ENCODE measurements at regions not wholly inside any gene's neighbourhood (a gene's known extent, or its start where the extent isn't known, plus 50 kb on each side); places are given as distances from the start of the nearest gene placed in this dataset.

DNA sequence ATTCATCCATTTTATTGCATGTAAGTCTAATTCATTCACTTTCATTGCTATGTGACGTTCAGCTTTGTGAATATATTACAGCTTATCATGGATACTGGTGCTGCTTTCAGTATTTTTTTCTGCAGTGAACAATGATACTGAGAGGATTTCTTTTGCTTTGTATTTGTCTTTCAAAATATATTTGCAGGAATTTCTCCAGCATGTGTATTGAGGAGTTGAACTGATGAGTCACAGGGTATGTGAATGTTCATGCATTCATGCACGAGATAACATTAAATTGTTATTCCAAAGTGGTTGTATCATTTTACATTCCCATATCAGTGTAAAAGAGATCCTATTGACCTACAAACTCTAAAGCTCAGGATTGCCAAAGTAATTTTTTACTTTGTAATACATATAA is 283.8 kb upstream of the ARSJ start:
- Histone ChIP-seq H3K36me3 (no peaks in the 10 kb centered on the region), H3K27me3 (no peaks in the 10 kb centered on the region), H3K4me1 (no peaks in the 10 kb centered on the region), H3K27ac (no peak overlapping the region), H3K9me3 (no peaks in the 10 kb centered on the region), H3K4me3 (no peak overlapping the region)
- intact Hi-C loops (cut with DNase I; ENCODE audit: low total_unique reads), result no loop called here
- DNase-seq, result no peak
- in situ Hi-C loops (cut with MboI; ENCODE audit: low pct_ligation_motif_present in 1 of 4, low pct_unique_long_range_greater_than_20kb in 1 of 4, low sequenced_read_pairs in 3 of 4), result no loop called here
- TF ChIP-seq EP300 (IDR thresholded peaks at IDR 0.05; ENCODE audit: low read depth) (no peak), POLR2A (IDR thresholded peaks at IDR 0.05) (no peak), CTCF (IDR thresholded peaks at IDR 0.05) (no peak), POLR2AphosphoS5 (IDR thresholded peaks at IDR 0.05) (no peak)
- WGBS, 2 donors (ENCODE audit: low coverage in 1 of 2), result 48 to 63% methylated on average over 2 of the region's 2 CpGs

- no peak for TF ChIP-seq POLR2AphosphoS5 (IDR thresholded peaks at IDR 0.05)
- TF ChIP-seq POLR2A (IDR thresholded peaks at IDR 0.05), result no peak
- TF ChIP-seq EP300 (IDR thresholded peaks at IDR 0.05; ENCODE audit: low read depth), result no peak
- no peak for TF ChIP-seq CTCF (IDR thresholded peaks at IDR 0.05)
- no peaks in the 10 kb centered on the region for H3K27me3 ChIP-seq
- DNase-seq, result no peak
- H3K4me1 ChIP-seq, result no peaks in the 10 kb centered on the region
- intact Hi-C loops (cut with DNase I; ENCODE audit: low total_unique reads) (no loop called here), in situ Hi-C loops (cut with MboI; ENCODE audit: low pct_ligation_motif_present in 1 of 4, low pct_unique_long_range_greater_than_20kb in 1 of 4, low sequenced_read_pairs in 3 of 4) (no loop called here)
- H3K36me3 ChIP-seq, result no peaks in the 10 kb centered on the region
- H3K9me3 ChIP-seq, result no peaks in the 10 kb centered on the region
- 33 to 71% methylated on average over 1 of the region's 1 CpG for WGBS, 2 donors (ENCODE audit: low coverage in 1 of 2)
- no peak overlapping the region for H3K27ac ChIP-seq
- no peak overlapping the region for H3K4me3 ChIP-seq
Observed at GRCh38 chr4:114264452-114264851, 285.0 kb upstream of the ARSJ start.

- no peak overlapping the region for H3K27ac ChIP-seq
- 45 to 47% methylated on average over 1 of the region's 1 CpG for WGBS, 2 donors (ENCODE audit: low coverage in 1 of 2)
- intact Hi-C loops (cut with DNase I; ENCODE audit: low total_unique reads), result no loop called here
- no peaks in the 10 kb centered on the region for H3K4me1 ChIP-seq
- in situ Hi-C loops (cut with MboI; ENCODE audit: low pct_ligation_motif_present in 1 of 4, low pct_unique_long_range_greater_than_20kb in 1 of 4, low sequenced_read_pairs in 3 of 4), result no loop called here
- H3K9me3 ChIP-seq, result no peaks in the 10 kb centered on the region
- no peaks in the 10 kb centered on the region for H3K36me3 ChIP-seq
- TF ChIP-seq POLR2AphosphoS5 (IDR thresholded peaks at IDR 0.05), result no peak
- no peak for TF ChIP-seq POLR2A (IDR thresholded peaks at IDR 0.05)
- TF ChIP-seq EP300 (IDR thresholded peaks at IDR 0.05; ENCODE audit: low read depth), result no peak
- H3K4me3 ChIP-seq, result no peak overlapping the region
- no peaks in the 10 kb centered on the region for H3K27me3 ChIP-seq
- DNase-seq, result no peak
Observed at GRCh38 chr4:114264877-114265291, 285.4 kb upstream of the ARSJ start.

- DNase-seq, result no peak
- in situ Hi-C loops (cut with MboI; ENCODE audit: low pct_ligation_motif_present in 1 of 4, low pct_unique_long_range_greater_than_20kb in 1 of 4, low sequenced_read_pairs in 3 of 4), result no loop called here
- Histone ChIP-seq H3K9me3 (no peaks in the 10 kb centered on the region), H3K27ac (no peak overlapping the region), H3K4me3 (no peak overlapping the region), H3K27me3 (no peaks in the 10 kb centered on the region), H3K4me1 (no peaks in the 10 kb centered on the region), H3K36me3 (no peaks in the 10 kb centered on the region)
- intact Hi-C loops (cut with DNase I; ENCODE audit: low total_unique reads), result no loop called here
- TF ChIP-seq POLR2A (IDR thresholded peaks at IDR 0.05), result no peak
- TF ChIP-seq CTCF (IDR thresholded peaks at IDR 0.05), result no peak
- no peak for TF ChIP-seq POLR2AphosphoS5 (IDR thresholded peaks at IDR 0.05)
- TF ChIP-seq EP300 (IDR thresholded peaks at IDR 0.05; ENCODE audit: low read depth), result no peak
- WGBS, 2 donors (ENCODE audit: low coverage in 1 of 2), result 61 to 65% methylated on average over 3 of the region's 3 CpGs
Observed at GRCh38 chr4:114265342-114265741, 285.9 kb upstream of the ARSJ start.

GRCh38 chr4:114267976-114268375 is 288.5 kb upstream of the ARSJ start:
- WGBS, 2 donors (ENCODE audit: low coverage in 1 of 2), result 85 to 95% methylated on average over 1 of the region's 1 CpG
- Histone ChIP-seq H3K36me3 (no peaks in the 10 kb centered on the region), H3K27me3 (no peaks in the 10 kb centered on the region), H3K4me3 (no peak overlapping the region), H3K4me1 (peaks cover 0 to 15% (median 6%) of the 10 kb centered on the region in 4 donors), H3K9me3 (no peaks in the 10 kb centered on the region), H3K27ac (no peak overlapping the region)
- no peak for TF ChIP-seq EP300 (IDR thresholded peaks at IDR 0.05; ENCODE audit: low read depth)
- TF ChIP-seq POLR2A (IDR thresholded peaks at IDR 0.05), result no peak
- TF ChIP-seq CTCF (IDR thresholded peaks at IDR 0.05), result no peak
- TF ChIP-seq POLR2AphosphoS5 (IDR thresholded peaks at IDR 0.05), result no peak
- no peak for DNase-seq
- intact Hi-C loops (cut with DNase I; ENCODE audit: low total_unique reads) (no loop called here), in situ Hi-C loops (cut with MboI; ENCODE audit: low pct_ligation_motif_present in 1 of 4, low pct_unique_long_range_greater_than_20kb in 1 of 4, low sequenced_read_pairs in 3 of 4) (no loop called here)

Measured in transverse colon (tissue), 4 donors.